ENCODE measurements at regions not wholly inside any gene's neighbourhood (a gene's known extent, or its start where the extent isn't known, plus 50 kb on each side); places are given as distances from the start of the nearest gene placed in this dataset.

- TF ChIP-seq ZNF384 (IDR thresholded peaks at IDR 0.05), result no peak
- no peak for TF ChIP-seq FOXM1 (IDR thresholded peaks at IDR 0.05; ENCODE audit: borderline replicate concordance)
- TF ChIP-seq ARNT (IDR thresholded peaks at IDR 0.05), result no peak
- TF ChIP-seq ELF4 (IDR thresholded peaks at IDR 0.05), result no peak
- no peak for TF ChIP-seq FOXA1 (IDR thresholded peaks at IDR 0.05)
- no peak for TF ChIP-seq SUZ12 (IDR thresholded peaks at IDR 0.05)
- no peak for TF ChIP-seq FOXK2 (IDR thresholded peaks at IDR 0.05)
- no peak for TF ChIP-seq BHLHE40 (IDR thresholded peaks at IDR 0.05; ENCODE audit: borderline replicate concordance)
- TF ChIP-seq SP1 (IDR thresholded peaks at IDR 0.05), result no peak
- no peak for TF ChIP-seq PKNOX1 (IDR thresholded peaks at IDR 0.05)
- TF ChIP-seq HDGF (IDR thresholded peaks at IDR 0.05; ENCODE audit: borderline replicate concordance), result no peak
- TF ChIP-seq TARDBP (IDR thresholded peaks at IDR 0.05), result no peak
These were observed 390.7 kb downstream of the METTL4 start for GRCh38 chr18:2180586-2180985.

All from HEK293T (cell line).